C4-2B (cell line): ENCODE measurements at regions not wholly inside any gene's neighbourhood (a gene's known extent, or its start where the extent isn't known, plus 50 kb on each side); places are given as distances from the start of the nearest gene placed in this dataset.
"Not testable (repeated sequence)": the region's sequence is repeated elsewhere in the genome, so short reads cannot be mapped to it uniquely, and the experiment has no call there.

ENCODE experiments used
- H3K27ac ChIP-seq: fragments of 450-650 bp; 2 replicates; pipeline ENCODE4 v1.5.1; 2017
- ZFX ChIP-seq: fragments of 450-650 bp; IDR thresholded peaks from 2 replicates; pipeline ENCODE4 v1.6.1; 2017
- TF ChIP-seq, protein P1 (sequence below): fragments of 450-650 bp; conservative IDR thresholded peaks from 2 replicates; pipeline ENCODE4 v1.5.1; 2017; ENCODE audit warnings: mild to moderate bottlenecking

DNA sequence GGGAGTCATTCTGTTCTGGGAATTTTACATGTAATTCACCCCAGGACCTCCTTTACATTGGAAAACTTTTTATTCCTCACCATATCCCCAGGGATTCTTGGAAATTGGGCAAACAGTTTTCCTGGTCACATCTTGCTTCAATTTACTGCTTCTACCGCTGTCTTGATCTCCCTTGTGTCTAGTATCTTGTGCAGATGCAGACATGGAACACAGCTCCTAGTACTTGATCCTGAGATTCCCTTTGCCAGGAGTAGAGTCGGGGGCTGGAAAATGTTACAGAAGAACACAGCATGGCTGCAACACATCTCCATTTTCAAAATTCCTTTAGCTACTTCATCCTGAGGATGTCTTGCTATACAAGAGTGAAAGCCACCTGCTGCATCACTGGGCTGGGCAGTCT lies 472.8 kb downstream of the PLCL1 start:
- no peak overlapping the region for H3K27ac ChIP-seq
- no peak for TF ChIP-seq ZFX
- TF ChIP-seq, protein P1, sequence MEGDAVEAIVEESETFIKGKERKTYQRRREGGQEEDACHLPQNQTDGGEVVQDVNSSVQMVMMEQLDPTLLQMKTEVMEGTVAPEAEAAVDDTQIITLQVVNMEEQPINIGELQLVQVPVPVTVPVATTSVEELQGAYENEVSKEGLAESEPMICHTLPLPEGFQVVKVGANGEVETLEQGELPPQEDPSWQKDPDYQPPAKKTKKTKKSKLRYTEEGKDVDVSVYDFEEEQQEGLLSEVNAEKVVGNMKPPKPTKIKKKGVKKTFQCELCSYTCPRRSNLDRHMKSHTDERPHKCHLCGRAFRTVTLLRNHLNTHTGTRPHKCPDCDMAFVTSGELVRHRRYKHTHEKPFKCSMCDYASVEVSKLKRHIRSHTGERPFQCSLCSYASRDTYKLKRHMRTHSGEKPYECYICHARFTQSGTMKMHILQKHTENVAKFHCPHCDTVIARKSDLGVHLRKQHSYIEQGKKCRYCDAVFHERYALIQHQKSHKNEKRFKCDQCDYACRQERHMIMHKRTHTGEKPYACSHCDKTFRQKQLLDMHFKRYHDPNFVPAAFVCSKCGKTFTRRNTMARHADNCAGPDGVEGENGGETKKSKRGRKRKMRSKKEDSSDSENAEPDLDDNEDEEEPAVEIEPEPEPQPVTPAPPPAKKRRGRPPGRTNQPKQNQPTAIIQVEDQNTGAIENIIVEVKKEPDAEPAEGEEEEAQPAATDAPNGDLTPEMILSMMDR = no peak

GRCh38 chr2:198273660-198274059 lies 469.3 kb downstream of the PLCL1 start:
- no peak for TF ChIP-seq ZFX
- TF ChIP-seq, protein P1 = no peak
- no peak overlapping the region for H3K27ac ChIP-seq

DNA sequence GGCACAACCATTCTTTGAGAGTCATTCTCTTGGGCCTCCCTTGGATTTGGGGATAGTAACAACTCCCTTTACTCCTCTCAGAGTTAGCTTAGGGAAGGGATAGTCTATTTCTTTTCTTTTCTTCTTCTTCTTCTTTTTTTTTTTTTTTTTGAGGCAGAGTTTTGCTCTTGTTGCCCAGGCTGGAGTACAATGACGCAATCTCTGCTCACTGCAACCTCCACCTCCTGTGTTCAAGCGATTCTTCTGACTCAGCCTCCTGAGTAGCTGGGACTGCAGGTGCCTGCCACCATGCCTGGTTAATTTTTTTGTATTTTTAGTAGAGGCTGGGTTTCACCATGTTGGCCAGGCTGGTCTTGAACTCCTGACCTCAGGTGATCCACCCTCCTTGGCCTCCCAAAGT lies 465.8 kb downstream of the PLCL1 start:
- not testable (repeated sequence) for H3K27ac ChIP-seq

DNA sequence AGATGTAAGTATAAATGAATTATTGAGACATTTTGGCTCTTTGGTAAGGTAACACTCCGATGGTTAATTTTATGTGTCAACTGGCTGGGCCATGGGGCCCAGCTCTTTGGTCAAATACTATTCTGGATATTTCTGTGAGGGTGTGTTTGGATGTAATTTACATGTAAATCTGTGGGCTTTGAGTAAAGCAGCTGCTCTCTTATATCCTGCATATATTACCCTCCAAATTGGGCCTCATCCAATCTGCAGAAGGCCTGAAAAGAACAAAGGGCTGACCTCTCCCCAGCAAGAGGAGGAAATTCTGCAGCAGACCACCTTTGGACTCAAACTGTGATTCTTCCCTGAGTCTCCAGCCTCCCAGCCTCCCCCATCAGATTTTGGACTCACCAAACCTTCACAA lies 464.1 kb downstream of the PLCL1 start:
- no peak overlapping the region for H3K27ac ChIP-seq
- TF ChIP-seq ZFX = no peak
- TF ChIP-seq, protein P1 = no peak

GRCh38 chr2:198259496-198259895 lies 455.1 kb downstream of the PLCL1 start:
- no peak for TF ChIP-seq ZFX
- TF ChIP-seq, protein P1 = no peak
- H3K27ac ChIP-seq = no peak overlapping the region

- TF ChIP-seq, protein P1 = no peak
- no peak for TF ChIP-seq ZFX
- H3K27ac ChIP-seq = no peak overlapping the region
Observed at GRCh38 chr2:198254536-198255090, 450.2 kb downstream of the PLCL1 start.

GRCh38 chr2:198253995-198254394 lies 449.6 kb downstream of the PLCL1 start:
- TF ChIP-seq, protein P1 = no peak
- TF ChIP-seq ZFX = no peak
- H3K27ac ChIP-seq = no peak overlapping the region

DNA sequence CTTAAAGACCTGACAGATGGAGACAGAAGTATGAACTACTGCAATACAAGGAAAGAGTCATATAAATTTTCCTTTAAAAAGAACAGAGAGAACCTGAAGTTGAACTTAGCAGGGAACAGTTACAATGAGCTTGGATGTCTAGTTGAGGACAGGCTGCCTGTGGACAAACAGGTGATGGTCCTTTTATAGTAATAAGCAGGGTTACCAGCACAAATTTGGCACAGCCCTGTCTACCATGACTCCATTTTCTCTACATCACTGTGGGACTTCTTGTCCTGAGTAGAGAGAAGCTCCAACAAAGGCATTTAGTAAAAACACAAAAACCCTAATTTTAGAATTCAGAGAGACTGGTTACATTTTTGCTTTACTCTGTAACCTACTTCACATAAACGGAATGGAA lies 448.1 kb downstream of the PLCL1 start:
- TF ChIP-seq, protein P1 = no peak
- no peak for TF ChIP-seq ZFX
- no peak overlapping the region for H3K27ac ChIP-seq
